ENCODE measurements at regions not wholly inside any gene's neighbourhood (a gene's known extent, or its start where the extent isn't known, plus 50 kb on each side); places are given as distances from the start of the nearest gene placed in this dataset.
A peak's percentile ranks its signal among the peaks of the same experiment; 100 is the strongest.

DNA sequence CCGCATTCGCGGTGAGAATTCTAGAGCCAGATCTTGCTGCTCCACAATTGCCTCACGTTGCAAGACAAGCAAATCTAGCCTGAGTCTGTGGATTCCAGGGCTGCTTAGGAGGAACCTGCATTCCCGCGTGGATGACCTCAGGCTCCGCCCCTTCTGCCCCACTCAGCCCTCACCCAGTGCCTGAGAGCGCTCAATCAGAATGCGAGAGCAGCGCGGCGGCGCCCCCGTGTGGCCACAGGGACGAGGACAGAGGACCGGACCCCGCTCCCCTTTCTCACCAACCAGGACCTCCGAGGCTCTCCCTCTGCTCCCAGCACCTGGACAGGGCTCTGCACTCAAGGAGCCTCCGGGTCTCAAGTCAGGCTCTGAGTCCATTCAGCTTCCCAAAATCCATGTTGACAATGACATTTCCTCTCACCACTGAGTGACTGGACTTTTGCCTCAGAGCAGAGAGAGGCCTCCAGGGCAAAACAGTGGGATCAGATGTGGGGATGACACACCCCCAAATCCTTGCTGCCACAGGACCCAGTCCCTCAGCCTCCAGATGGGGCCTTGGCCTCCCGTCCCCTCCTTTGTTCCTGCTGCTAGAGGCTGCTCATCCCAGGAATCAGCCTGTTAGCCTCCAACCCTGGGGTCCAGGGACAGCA is 52.0 kb downstream of the RPP21 start:
- H3K4me3 ChIP-seq (ENCODE audit: low read depth, low read length), result no peak overlapping the region
- no peak for DNase-seq (ENCODE audit: low read depth)

DNA sequence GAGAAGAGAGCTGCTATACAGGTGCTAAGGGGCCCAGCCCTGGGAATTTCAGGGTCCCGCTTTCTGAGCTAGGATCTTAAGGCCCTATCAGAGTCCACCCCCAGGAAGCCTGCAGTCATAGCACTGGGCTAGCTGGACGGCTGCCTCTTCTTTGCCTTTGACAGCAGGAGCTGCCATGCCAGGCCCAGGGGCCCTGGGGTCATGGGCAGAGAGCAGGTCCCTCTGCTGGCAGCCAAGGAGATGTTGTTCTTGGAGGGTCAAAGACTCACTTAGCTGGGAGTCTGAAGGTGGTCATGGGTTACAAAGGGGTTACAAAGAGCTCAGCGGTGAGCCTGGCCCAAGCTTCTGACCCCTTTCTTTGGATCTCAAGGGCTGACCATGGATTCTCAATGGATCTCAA is 52.7 kb downstream of the RPP21 start:
- no peak for DNase-seq (ENCODE audit: low read depth)
- no peak overlapping the region for H3K4me3 ChIP-seq (ENCODE audit: low read depth, low read length)

- no peak overlapping the region for H3K4me3 ChIP-seq (ENCODE audit: low read depth, low read length)
- DNase-seq (ENCODE audit: low read depth), result no peak
Observed at GRCh38 chr6:30399390-30400058, 54.6 kb downstream of the RPP21 start.

GRCh38 chr6:30405934-30406333 is 61.0 kb downstream of the RPP21 start:
- no peak for DNase-seq (ENCODE audit: low read depth)
- no peak overlapping the region for H3K4me3 ChIP-seq (ENCODE audit: low read depth, low read length)

DNA sequence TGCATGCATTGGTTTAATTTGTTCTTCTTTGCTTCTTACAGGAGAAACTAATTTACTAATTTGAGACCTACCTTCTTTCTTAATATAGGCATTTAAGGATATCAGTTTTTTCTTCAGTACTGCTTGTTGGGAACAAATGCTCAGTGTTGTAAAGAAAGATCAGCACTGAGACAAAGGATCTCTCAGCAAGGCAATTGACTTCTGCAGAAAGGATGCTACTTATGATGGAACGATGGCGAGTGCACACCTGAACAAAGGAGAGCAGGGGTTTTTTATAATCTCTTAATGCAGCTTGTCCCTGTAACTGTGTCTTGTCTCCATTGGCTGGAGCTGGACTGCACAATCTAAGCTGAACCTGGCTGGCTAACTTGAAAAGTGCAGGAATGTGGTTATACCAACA is 64.2 kb downstream of the RPP21 start:
- no peak for DNase-seq (ENCODE audit: low read depth)
- H3K4me3 ChIP-seq (ENCODE audit: low read depth, low read length), result no peak overlapping the region

GRCh38 chr6:30411515-30412207 is 66.7 kb downstream of the RPP21 start:
- DNase-seq (ENCODE audit: low read depth), result peak; percentile 11
- H3K4me3 ChIP-seq (ENCODE audit: low read depth, low read length), result no peak overlapping the region

DNA sequence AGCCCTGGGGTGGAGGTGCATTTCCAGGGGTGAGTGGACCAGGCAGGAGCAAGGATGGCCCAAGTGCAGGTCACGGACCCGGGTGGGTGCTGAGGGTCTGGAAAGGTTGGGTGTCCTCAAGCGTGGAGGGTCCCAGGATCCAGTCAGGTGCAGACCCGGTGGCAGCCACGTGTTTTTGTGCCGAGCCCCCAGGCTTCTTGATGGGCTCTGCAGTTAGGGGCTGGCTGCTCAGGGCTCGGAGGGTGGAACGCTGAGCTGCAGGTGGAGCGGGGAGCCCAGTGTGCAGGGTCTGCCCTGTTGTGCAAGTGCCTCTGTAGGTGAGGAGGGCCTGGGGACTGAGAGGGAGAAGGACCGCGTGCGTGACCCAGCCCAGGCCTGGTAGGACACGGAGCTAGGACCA is 70.9 kb upstream of the HLA-E start:
- no peak overlapping the region for H3K4me3 ChIP-seq (ENCODE audit: low read depth, low read length)
- no peak for DNase-seq (ENCODE audit: low read depth)

GRCh38 chr6:30424549-30424948 is 64.8 kb upstream of the HLA-E start:
- DNase-seq (ENCODE audit: low read depth), result no peak
- H3K4me3 ChIP-seq (ENCODE audit: low read depth, low read length), result no peak overlapping the region

Measured in skeletal muscle cell (primary cell).